Fibroblast of upper back skin (primary cell): ENCODE measurements at regions not wholly inside any gene's neighbourhood (a gene's known extent, or its start where the extent isn't known, plus 50 kb on each side); places are given as distances from the start of the nearest gene placed in this dataset.
A peak's percentile ranks its signal among the peaks of the same experiment; 100 is the strongest.
"Not testable (repeated sequence)": the region's sequence is repeated elsewhere in the genome, so short reads cannot be mapped to it uniquely, and the experiment has no call there.

Experiments used
- DNase-seq: peaks from one replicate; pipeline ENCODE4 v3.0.0-alpha.2; 2013

DNA sequence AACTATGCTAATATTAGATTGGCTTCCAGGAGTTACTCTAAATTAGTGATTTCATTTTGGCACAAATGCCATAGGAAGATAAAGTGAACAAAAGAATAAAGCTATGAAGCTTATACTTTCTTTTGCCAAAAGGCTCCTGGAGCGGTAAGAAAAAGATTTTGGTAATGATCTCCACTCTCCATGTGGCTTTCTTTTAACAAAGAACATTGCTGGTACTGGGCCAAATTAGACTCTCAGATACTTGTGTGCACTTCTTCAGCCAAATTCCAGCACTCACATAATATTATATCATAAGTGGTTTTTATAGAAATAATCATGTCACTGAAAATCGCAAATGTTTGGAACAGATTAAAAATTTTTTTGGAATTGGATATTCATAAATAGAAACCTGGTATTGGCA lies 142.4 kb upstream of the FGF13 start:
- no peak for DNase-seq

DNA sequence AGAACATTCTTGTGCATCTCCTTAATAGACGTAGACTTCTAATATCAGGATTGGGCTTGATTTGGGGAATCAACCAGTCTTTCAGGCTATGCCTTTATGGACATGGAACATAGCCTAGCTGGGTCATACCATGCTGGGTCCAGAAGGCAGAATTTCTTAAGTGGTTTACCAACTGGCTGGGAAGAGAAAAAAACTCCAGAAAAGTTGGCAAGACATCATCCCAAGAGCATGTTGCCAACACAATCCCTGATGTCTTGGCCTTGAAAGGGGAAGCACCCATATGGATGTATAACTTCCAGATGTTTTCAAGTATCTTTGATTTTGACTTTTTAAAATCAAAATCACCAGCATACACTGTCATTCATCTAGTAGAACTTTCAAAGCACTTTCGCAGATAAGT lies 138.0 kb upstream of the FGF13 start:
- DNase-seq, result no peak

DNA sequence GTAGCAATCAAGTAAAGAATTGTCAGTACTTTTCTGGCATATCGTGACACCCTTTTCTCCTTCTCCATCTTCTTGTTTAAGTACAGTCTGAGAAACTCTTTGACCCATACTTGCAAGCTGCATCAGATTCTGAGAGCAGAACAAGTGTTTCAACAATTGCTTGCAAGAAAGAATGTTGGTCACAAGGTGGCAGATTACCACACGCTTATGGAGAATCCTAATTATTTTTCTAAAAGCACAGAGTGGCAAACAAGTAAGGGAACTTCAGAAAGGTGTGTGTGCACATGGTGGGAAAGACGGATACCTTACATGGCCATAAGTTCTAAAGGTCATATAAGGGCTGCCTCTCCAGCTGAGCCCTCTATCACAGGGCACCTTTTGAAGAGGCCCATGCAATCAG lies 136.4 kb upstream of the FGF13 start:
- DNase-seq, result no peak

DNA sequence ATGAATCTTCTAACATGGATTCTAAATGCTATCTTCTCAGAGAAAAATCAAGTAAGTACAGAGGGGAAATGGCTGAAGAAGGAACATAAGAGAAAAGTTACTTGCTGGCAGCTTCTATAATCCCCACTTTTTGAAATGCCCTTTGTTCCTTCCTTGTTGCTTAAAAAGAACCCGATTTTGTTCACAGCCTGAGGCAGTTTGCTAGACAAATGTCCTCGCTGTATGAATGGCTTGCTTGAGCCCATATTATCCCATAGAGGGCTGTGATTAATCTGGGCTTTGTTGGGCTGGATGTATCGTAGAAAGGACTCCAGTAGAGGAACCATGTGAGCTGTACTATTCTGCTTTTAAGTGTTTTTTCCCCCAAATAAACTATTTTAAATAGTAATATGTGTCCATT lies 134.3 kb upstream of the FGF13 start:
- no peak for DNase-seq

DNA sequence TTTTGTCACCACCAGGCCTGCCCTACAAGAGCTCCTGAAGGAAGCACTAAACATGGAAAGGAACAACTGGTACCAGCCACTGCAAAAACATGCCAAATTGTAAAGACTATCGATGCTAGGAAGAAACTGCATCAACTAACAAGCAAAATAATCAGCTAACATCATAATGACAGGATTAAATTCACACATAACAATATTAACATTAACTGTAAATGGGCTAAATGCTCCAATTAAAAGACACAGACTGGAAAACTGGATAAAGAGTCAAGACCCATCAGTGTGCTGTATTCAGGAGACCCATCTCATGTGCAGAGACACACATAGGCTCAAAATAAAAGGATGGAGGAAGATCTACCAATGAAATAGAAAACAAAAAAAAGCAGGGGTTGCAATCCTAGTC lies 95.9 kb upstream of the FGF13 start:
- DNase-seq, result not testable (repeated sequence)

DNA sequence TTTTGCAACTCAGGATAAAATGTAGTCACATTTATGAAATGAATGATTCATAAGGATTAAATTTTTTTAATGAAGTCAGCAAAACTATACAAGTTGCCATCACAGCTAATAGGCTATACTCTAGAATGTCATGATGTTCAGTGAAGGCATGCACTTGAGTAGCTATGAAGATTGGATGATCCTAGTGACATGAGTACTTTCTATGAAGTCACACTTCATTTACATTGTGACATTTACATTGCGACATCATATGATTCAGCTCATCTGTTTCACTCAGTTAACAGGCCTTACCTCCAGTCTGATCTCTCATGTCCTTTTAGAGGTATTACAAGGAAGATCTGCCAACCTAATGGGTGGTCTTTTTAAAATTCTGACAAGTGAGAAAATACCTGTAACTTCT lies 82.7 kb upstream of the FGF13 start:
- no peak for DNase-seq

DNA sequence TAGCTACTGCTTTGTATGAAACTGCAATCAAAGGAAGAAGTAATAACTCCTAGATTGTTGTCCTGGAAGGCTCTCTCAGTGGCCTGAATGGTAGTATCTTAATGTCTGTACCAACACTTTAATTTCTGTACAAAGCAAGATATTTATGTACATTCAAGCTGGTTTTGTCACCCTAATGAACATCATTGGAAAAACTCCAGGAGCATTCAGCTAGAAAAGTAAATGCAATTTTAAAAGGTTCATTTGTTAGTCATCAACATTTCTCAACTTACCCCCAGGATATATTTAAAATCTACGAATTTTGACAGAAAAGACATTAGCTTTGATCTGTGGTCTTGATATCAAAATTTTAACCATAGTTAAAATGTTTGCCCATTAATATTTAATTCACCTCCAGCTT lies 80.0 kb upstream of the FGF13 start:
- DNase-seq, result no peak

DNA sequence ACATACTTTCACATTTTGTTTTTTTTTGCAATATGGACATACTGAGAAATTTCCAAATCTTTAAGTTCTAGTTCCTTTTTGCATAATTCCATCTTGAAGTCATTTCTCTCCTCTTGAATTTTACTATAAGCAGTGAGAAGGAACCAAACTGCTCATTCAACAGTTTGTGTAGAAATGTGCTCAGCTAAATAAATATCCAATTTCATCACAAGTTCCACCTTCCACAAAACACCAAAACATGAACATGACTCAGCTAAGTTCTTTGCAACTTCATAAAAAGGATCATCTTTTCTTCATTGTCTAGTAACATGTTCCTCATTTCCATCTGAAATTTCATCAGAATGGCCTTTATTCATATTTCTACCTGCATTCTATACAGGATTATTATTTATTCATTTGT lies 77.3 kb upstream of the FGF13 start:
- DNase-seq, result no peak

DNA sequence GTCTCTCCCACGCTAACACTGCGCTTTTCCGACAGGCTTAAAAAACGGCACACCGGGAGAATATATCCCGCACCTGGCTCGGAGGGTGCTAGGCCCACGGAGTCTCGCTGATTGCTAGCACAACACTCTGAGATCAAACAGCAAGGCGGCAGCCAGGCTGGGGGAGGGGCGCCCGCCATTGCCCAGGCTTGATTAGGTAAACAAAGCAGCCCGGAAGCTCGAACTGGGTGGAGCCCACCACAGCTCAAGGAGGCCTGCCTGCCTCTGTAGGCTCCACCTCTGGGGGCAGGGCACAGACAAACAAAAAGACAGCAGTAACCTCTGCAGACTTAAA lies 67.0 kb upstream of the FGF13 start:
- not testable (repeated sequence) for DNase-seq

DNA sequence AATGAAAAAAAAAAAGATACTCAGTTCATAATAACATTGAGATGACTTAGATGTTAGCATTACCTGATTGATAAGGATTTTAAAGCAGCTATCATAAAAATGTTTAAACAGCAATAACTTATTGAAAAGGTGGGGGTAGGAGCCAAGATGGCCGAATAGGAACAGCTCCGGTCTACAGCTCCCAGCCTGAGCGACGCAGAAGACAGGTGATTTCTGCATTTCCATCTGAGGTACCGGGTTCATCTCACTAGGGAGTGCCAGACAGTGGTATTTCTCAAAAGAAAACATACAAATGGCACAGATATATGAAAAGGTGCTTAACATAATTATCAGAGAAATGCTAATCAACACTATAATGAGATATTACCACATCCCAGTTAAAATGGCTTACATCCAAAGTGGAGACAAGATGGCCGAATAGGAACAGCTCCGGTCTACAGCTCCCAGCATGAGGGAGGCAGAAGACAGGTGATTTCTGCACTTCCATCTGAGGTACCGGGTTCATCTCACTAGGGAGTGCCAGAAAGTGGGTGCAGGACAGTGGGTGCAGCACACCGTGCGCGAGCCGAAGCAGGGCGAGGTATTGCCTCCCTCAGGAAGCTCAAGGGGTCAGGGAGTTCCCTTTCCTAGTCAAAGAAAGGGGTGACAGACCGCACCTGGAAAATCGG lies 66.5 kb upstream of the FGF13 start:
- not testable (repeated sequence) for DNase-seq

DNA sequence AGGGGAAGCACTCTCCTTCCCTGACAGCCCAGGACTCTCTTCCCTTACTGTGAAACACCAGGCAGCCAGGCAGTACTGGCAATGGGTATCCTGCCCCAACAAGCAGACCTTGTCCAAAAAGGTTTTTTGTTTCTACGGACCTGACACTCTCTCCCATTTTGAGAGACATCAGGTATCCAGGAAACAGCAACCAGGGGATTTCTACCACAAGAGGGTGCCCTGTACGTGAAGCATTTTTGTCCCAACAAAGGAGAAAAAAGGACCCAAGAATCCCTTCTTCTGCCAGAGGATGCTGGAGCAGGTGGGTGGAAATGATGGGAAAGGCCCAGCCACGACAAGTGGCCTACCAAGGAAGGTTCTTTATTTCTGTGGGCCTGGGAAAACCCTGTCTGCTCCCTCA lies 65.7 kb upstream of the FGF13 start:
- no peak for DNase-seq

DNA sequence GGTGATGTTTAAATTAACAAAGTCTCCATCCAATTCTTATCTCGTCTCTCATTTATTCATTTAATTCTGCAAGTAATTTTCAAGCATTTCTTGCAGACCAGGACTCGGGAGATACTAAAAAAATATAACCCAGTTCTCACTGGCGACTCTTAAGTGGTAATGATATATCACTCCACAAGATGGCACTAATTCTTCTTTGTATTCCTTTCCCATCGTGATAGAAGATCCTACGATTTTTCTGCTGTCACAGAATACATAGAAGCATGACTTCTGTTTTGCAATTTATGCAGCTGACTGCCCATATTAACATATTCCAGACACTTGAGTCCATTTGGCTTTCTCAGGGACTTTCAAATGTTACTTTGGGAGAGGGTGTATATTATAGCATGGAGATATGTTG lies 64.0 kb upstream of the FGF13 start:
- peak; percentile 33 for DNase-seq

DNA sequence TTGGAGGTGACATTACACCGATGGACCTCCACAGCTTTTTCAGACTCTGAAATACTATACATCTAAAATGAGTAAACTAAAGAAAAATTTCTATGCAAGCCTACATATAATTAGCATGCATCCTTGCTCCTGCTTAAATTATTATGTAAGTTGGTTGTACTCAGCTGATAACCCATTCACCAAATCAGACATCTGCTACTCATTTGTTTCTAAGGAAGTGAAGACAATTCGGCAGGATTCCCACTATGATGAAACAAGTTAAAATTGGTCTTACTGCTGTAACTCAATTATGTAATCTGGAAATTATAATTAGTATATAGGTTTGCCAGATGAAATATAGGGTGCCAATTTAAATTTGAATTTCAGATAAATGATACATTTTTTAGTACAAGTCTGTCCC lies 59.5 kb upstream of the FGF13 start:
- DNase-seq, result peak; percentile 20

DNA sequence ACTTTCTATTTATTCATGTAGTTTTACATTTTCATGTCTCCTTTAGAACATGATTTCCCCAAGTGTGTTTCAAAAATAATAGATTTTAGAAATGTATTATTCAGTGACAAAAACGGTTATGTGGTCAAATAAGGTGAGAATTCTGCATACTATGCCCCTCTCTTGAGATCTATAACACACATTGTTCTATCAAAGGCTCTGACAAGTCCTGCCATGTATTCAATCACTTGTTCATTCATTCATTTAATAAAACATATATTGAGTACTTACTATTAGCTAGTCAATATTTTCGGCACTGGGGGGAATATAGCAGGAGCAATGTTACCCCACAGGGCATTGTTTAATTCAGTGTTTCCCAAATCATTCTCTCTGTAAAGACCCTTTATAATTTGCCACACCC lies 58.4 kb upstream of the FGF13 start:
- no peak for DNase-seq

DNA sequence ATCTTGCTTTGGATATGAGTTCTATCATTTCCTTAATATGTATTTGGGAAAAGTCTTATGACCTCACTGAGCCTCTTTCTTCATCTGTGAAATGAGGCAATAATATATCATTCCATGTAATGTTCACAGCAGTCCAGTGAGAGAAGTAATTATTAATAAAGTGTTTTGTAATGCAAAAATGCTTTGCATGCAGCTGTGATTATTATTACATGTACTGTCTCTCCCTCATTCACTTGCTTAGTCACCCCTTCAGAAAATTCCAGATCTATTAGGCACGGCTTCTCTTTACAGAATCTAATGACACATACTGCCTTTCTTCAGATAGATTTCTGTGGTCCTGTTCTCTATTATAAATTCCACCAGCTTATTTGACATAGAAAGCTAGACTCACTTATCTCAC lies 53.5 kb upstream of the FGF13 start:
- DNase-seq, result peak; percentile 68

DNA sequence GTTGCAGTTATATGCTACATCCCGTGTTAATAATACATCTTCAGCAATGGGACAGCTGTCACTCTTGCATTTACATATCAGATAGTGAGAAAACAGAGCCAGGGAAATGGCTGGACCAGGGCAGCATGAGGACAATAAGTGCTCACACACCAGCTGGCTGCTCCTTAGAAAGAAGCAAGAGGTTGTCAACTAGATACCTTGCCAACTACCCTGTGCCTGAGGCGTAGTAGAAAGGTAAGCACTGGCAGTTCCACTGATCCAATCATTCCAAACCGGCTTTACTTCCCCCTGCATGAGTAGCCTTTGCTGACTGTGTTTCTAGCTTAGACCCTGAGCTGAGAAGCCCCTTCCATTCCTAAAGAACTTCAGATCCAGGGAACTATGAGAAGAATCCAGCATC lies 52.2 kb upstream of the FGF13 start:
- DNase-seq, result no peak

DNA sequence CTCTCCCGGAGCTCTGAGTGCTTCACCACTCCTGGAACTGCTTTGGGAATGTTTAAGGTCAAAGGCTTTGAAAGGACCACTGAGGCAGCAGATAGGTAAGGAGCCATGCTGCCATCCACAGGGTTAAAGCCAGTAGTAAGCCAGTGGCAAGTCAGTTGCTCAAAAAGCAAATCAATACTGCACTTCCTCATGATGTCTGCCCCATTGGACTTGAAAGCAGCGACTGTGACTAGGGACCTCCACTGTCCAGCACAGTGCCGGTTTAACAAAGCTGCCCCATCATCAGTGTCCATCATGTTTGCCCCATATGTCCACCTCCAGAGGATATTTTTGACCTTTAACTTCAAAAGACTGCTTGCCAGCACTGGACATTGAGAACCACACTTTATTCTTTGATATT lies 49.9 kb upstream of the FGF13 start:
- DNase-seq, result no peak
